Spinal cord (tissue), 10 donors: ENCODE measurements at regions not wholly inside any gene's neighbourhood (a gene's known extent, or its start where the extent isn't known, plus 50 kb on each side); places are given as distances from the start of the nearest gene placed in this dataset. TPM values are rescaled to one million over a fixed set of nuclear protein-coding genes. Genes with fewer than 3 reads are reported as not detected.

Experiments
- DNase-seq, 6 donors: peaks; one replicate each; pipeline versions ENCODE4 v3.0.0 to v3.0.0-alpha.2; 2013 to 2015; ENCODE audit warnings: low spot score in 6 of 6, low read depth in 4 of 6
- H3K27ac ChIP-seq: one replicate; pipeline ENCODE4 v1.5.1; 2013; ENCODE audit warnings: low read depth, low read length, control low read depth
- H3K27me3 ChIP-seq: one replicate; pipeline ENCODE4 v1.6.1; 2013; ENCODE audit warnings: low read length; ENCODE audit not compliant: control insufficient read depth, insufficient read depth
- H3K36me3 ChIP-seq: one replicate; pipeline ENCODE4 v1.6.1; 2013; ENCODE audit warnings: low read length; ENCODE audit not compliant: control insufficient read depth, insufficient read depth
- H3K4me1 ChIP-seq: one replicate; pipeline ENCODE4 v1.6.1; 2013; ENCODE audit warnings: low read length; ENCODE audit not compliant: control insufficient read depth, insufficient read depth
- H3K4me3 ChIP-seq: one replicate; pipeline ENCODE4 v1.5.1; 2013; ENCODE audit warnings: low read depth, low read length, control low read depth
- H3K9me3 ChIP-seq: one replicate; pipeline ENCODE4 v1.6.1; 2013; ENCODE audit warnings: low read length; ENCODE audit not compliant: control insufficient read depth, insufficient read depth
- WGBS: methylation state at CpG from one replicate; pipeline ENCODE4 v1.1.5; 2013; ENCODE audit warnings: missing lambda C conversion rate; ENCODE audit not compliant: insufficient coverage; 5-methylcytosine and 5-hydroxymethylcytosine counted together
- small RNA-seq: library from RNA; depleted of rRNA; stranded (forward); fragments of <200 nt; gene quantifications from one replicate; pipeline ENCODE3, GENCODE V24; 2014; ENCODE audit warnings: low replicate concordance
- donor health status: healthy.

DNA sequence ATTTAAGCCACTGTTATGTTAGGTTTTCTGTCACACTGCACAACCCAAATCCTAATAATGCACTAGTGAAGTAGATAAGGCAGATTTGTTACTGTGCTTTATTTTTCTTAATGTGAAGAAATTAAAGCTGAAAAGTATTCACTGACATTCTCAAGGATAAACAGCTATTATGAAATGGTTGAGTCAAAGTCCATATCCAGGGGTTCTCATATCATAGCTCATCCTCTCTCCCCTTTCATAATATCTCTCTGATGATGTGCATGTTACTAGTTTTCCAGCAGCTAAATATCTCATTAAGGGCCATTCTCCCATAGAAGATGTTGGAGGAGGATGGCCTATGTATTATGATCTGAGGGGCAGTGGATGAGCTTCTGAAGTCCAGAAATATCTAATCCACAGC lies 53.6 kb upstream of the CCDC190 start:
- DNase-seq: no peak
- H3K4me1 ChIP-seq: no peaks in the 10 kb centered on the region
- no peak overlapping the region for H3K27ac ChIP-seq
- H3K9me3 ChIP-seq: peaks cover 4% of the 10 kb centered on the region
- H3K27me3 ChIP-seq: no peaks in the 10 kb centered on the region
- H3K4me3 ChIP-seq: no peak overlapping the region
- H3K36me3 ChIP-seq: no peaks in the 10 kb centered on the region

GRCh38 chr1:162913345-162913744 lies 52.4 kb upstream of the CCDC190 start:
- no peak overlapping the region for H3K4me3 ChIP-seq
- peaks cover 4% of the 10 kb centered on the region for H3K9me3 ChIP-seq
- no peaks in the 10 kb centered on the region for H3K36me3 ChIP-seq
- no peaks in the 10 kb centered on the region for H3K4me1 ChIP-seq
- 84% methylated on average over 3 of the region's 3 CpGs for WGBS
- no peaks in the 10 kb centered on the region for H3K27me3 ChIP-seq
- DNase-seq: no peak
- no peak overlapping the region for H3K27ac ChIP-seq

DNA sequence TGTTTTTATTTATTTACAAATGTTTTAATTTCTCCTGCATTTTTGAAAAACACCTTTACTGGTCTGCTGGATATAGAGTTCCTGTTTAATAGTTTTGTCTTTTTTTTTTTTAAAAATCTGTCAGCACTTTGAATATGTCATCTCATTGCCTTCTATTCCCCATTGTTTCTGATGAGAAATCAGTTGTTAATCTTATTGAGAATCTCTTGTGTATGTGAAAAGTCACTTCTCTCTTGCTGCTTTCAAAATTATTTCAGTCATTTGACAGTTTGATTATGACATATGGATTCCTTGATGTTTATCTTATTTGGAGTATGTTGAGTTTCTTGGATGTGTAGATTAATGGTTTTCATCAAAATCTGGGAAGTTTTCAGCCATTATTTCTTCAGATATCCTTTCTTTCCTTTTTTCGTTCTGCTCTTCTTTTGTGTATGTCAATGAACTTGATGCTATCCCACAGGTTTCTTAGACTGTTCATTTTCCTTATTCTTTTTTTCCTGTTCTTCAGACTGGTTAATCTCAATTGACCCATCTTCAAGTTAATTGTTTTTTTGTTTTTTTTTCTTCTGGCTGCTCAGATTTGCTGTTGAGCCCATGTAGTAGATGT lies 51.2 kb upstream of the CCDC190 start:
- Histone ChIP-seq H3K27ac (no peak overlapping the region), H3K27me3 (no peaks in the 10 kb centered on the region), H3K4me3 (no peak overlapping the region), H3K4me1 (no peaks in the 10 kb centered on the region), H3K9me3 (peaks cover 4% of the 10 kb centered on the region), H3K36me3 (no peaks in the 10 kb centered on the region)
- WGBS: no CpG with 5 or more reads among the region's 1 CpG
- DNase-seq: no peak

Small RNA genes lying in the stretch of these regions (small RNA-seq; reads per million reads assigned to genes)
- gene AL392003.1: not detected
